ENCODE measurements at regions not wholly inside any gene's neighbourhood (a gene's known extent, or its start where the extent isn't known, plus 50 kb on each side); places are given as distances from the start of the nearest gene placed in this dataset.
"Not testable (repeated sequence)": the region's sequence is repeated elsewhere in the genome, so short reads cannot be mapped to it uniquely, and the experiment has no call there.

DNA sequence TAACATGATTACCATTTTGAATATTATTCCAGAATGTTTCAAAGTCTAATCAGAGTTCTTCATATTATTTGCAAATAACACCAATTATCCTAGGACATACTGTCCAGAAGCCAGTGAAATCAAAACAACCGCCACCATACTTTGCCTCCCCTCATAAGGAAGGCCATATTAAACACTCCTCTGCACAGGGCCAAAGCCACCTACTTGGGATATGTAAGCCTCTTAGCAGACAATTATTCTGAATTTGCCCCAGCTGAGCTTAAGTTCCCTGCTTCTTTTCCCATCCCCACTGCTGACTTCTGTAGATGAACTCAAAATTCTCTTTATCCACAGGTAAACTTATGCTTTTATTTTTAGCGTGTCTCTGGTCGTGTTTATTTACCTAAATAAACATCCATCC, 374.0 kb downstream of the KIF2B start:
- no peak for DNase-seq

DNA sequence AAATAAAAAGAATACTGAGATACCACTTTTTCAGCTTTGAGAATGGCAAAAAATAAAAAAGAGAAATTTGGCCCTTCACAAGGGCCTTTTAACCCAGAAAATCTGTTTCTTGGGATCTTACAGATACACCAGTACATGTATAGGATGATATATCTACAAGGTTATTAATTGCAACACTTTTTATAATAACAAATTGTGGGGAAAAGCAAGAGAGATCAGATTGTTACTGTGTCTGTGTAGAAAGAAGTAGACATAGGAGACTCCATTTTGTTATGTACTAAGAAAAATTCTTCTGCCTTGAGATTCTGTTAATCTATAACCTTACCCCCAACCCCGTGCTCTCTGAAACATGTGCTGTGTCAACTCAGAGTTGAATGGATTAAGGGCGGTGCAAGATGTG, 378.7 kb downstream of the KIF2B start:
- DNase-seq = not testable (repeated sequence)

DNA sequence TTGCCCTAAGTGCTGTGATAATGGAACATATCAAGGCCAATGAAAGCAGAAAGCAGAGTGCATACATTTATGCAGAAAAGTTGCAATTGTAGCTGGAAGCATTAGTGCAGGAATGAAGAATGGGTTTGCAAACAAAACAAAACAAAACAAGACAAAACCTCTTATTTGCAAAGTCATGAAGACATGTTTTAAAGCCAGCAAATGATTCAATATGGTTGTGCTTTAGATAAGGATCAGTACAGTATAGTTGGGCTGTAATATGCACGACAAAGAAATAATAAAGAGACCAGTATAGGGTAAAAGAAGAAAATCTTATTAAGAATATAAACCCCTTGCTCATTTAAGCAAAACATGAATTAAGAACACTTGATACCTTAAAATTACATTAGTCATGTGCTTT, 398.1 kb downstream of the KIF2B start:
- DNase-seq = no peak

DNA sequence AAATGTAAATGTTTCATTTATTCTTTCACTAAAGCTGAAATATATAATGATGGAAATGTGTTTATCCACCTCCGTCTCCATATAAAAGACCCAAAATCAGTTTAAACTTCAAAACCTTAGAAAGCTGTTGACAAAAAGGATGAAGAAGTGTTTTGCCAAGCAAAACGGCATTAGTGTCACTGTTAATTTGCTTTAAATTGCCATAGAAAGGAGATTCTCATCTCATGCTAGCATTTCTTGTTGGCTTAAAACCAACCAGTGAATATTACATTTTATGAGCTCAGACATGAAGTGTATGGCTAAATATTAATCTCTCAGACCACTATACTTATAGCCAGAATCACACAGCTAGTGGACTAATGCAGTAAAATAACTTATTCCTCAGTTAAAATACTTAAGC, 398.8 kb downstream of the KIF2B start:
- no peak for DNase-seq

DNA sequence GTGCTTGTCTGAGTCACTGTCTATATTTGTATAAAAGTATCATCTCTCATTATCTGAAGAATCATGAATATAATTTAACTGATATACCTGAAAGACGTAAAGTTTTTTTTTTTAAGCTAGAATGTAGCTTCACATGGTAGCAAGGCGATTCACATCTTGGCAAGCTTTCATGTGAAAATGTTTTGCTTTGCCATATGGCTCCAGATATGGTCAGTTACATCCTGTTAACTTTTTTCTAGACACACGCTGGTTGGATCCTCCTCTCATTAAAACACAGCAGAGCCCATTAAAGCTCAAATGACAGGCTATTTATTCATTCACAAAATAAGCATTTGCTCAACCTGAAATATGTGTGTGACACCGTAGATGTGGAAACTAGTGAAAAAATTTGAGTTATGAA, 412.8 kb downstream of the KIF2B start:
- no peak for DNase-seq

DNA sequence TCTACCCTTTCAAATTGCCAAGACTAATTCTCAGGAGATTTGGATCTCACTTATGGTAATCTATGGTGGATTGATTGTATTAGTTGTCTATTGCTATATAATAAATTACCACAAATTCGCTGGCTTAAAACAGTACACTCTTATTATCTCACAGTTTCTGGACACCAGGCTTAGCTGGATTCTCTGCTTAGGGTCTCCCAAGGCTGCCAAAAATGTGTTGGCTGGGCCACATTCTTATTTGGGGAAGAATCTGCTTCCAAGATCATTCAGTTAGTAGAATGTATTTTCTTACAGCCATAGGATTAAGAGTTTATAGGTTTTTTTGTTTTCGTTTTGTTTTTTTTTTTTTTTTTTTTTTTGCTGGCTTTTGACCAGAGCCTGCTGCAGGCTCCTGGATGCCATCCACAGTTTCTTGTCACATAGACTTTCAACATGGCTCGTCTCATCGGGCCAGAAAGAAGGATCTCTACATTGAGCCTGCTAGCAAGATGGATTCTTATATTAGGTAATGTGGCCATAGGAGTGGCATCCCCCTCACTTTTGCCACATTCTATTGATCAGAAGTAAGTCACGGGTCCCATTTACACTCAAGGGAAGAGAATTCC, 415.3 kb downstream of the KIF2B start:
- DNase-seq = no peak

DNA sequence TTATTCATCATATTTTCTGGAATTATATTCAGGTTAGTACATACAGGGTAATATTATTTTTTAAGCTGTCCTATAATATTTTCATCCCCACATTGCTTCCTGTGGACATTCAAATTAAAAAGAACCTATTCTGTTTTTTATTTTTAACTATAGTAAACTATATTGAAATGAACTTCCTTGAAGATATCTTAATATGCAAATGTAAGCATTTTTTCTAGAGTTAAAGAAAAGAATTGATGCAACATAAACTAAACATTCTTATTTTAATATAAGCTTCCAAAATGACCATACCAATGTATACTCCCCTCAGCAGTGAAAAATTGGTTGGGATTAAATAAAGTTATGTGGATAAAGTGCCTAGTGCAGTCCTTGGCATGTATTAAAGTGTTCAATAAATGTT, 416.6 kb downstream of the KIF2B start:
- DNase-seq = no peak

DNA sequence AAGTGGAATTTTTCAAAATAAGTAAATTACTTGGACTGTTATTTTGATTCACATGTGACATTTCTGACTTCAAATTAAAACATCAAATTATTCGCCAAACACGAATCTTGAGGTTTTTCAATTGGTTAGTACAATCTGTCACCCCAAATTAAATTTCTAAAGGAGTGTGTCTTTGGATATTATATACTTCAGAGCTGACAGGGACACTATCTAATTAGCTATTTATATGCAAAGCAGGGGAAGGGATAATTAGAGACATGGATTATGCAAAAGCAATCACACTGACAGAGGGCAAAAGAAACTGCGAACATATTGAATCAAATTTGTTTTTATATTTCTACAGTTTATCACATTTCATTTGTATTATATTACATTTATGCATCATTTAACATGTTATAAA, 433.0 kb downstream of the KIF2B start:
- no peak for DNase-seq

DNA sequence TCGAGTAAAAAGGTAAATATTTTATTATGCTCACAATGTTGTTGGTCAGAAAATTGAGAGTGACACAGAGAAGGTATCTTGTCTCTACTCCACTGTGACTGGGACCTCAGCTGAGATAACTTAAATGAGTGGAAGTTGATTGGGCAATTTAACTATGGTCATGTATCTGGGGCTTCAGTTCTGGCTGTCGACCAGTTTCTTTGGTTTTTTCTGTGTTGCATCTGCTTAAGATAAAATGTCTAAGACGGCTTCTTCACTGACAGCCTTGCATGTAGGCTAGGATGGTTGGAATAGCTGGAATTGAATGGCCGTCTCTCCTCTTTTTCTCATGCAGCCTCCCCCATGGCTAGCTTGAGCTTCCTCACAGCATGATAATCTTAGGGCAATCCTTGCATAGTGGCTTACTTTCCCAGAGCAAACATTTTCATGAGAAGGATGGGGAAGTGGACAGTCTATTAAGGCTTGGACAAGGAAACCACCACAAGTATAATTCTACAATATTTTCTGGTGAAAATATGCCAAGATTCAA, 433.7 kb downstream of the KIF2B start:
- DNase-seq = no peak

DNA sequence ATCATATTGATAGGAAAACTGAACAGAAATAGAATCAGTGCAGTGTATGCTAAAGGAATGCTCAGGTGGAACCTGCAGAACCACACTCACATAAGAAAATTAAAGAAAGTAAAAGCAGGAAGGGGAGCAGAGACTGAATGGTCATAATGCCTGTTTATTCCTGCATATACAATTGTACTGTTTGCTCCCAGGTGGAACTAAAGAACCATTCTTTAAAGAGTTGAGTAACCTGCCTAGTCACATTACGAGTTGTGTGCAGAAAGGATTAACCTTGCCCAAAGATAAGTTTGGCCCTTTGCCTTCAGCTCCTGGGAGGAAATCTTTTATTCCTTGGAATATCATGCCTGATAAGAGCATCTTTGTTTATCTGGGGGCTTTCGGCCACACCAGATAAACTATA, 434.7 kb downstream of the KIF2B start:
- DNase-seq = no peak

DNA sequence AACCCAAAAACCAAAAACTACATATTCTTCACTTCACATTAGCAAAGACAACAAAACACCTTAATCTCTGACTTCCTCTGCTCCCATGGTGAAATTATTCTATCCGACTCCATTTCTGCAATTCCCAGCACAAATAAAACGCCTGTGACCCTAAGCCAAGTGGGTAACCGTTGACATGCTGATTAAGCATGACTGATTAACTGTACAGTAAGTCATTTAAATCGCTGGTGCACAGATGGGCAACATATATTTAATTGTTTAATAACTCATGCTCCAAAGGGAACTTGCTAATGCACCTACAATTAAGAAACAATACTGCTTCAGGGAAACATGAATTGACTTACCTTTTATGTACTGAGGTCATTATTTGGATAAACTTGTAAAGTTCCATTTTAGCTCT, 436.7 kb downstream of the KIF2B start:
- no peak for DNase-seq

DNA sequence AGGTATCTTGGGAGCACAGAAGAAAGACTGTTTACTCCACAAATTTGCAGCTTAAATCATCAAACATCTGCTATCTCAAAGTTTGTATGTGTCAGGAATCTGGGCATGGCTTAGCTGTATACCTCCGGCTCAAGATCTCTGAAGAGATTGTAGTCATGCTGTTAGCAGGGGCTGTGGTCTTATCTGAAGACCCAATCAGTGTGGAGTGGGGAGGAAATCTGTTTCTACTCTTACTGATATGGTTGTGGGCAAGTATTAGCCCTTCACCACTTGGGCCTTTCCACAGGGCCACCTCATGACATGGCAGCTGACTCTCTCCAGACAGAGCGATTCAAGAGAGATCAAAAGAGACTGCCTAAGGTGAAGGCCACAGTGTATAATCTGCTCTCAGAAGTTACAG, 438.7 kb downstream of the KIF2B start:
- DNase-seq = no peak

DNA sequence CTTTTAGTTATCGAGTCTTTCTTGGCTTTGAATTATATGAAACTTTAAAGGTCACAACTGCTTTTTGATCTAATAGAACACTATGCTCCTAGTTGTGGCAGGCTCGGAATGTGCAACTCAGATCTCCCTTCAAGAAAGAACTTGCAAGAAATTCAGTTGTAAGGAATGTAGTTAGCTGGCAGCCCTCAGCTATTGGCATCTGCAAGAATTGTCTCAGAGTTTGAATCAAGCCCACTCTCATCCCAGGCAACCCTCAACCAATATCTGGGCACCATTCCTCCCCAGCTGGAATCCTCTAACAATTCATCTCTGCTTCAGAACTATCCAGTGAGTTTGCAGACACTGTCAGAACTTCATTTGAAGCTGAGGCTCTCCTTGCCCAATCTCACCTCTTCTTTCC, 447.2 kb downstream of the KIF2B start:
- DNase-seq = no peak

DNA sequence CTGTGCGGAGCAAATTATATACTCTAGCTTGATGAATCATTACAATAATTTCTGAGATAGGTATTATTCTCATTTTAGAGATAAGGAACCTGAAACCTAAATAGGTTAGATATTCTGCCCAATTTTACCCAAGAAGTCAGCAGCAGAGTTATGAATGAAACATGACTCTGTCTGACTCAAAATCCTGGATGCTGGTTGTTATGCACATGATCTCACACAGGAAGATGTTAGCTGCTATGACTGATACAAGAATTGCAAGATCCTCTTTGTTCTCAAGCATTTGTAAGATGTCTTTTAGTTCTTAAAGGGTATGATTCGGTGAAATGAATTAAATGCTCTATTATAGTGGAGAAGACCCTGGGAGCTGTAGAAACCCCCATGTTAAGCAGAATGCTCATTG, 447.8 kb downstream of the KIF2B start:
- no peak for DNase-seq

DNA sequence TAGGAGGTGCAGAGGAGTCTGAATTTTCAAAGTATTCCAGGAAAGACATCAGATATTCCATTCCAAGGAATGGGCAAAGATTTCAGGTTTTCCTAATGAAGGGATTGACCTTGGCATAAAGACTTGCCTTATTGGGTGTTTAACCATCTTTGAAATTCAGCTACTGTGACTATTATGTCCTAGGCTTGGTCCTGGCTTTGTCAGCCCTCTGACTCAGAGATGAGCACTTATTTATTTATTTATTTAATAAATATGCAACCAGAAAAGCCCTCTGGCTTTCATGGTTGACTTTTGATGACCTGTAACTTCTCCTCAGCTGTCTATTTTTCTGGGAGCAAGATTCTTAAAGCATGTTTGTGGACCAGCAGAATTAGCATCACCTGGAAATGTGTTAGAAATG, 455.1 kb downstream of the KIF2B start:
- DNase-seq = no peak

DNA sequence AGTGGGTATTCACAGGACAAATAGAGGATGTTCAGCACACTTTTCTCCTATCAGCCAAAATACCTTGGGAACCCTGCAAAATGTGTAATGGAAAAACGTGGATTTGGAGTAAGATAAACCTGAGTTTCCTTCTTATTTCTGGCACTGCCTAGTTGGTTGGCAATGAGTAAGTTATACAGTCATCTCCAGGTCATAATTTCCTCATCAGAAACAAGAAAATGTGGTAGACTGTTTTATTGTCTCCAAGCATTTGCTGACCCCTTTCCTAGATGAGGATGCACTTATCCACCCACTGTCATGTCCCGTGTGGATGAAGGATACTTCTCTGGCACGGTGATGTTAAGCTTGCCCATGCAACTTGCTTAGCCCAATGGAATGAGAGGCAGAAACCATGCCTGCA, 458.0 kb downstream of the KIF2B start:
- DNase-seq = no peak

DNA sequence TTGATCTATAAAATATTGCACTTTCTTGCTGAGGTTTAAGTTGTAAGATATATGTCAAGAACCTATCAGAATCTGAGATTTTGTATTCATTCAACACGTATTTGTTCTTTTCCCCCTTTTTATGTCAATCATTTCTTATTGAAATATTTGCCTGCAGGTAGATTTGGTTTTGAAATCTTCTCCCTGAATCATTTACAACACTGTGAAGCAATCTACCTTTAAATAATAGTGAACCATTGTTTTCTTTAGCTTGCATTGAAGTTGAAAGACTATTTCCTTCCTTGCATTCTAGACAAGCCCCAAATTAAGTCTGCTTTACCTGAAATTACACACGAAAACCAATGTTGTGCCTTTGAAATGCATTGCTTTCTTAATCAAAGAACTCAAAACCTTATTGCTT, 460.2 kb downstream of the KIF2B start:
- DNase-seq = no peak

DNA sequence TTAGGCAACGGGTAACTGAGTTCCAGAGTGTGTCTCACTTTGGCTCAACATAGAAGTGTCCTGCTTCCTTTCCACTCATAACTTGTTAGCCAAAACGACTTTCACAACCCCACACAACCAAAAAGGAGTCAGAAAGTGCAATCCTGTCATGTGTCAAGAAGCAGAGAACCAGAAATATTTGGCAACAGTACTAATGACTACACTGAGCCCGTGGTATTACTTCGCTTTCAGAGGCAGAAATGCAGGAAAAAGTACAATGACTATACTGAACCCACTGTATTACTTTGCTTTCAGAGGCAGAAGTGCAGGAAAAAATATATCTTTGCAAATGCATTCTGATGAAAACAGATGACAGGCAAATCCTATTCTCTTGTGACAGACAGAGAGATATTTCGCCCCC, 484.6 kb downstream of the KIF2B start:
- DNase-seq = no peak

DNA sequence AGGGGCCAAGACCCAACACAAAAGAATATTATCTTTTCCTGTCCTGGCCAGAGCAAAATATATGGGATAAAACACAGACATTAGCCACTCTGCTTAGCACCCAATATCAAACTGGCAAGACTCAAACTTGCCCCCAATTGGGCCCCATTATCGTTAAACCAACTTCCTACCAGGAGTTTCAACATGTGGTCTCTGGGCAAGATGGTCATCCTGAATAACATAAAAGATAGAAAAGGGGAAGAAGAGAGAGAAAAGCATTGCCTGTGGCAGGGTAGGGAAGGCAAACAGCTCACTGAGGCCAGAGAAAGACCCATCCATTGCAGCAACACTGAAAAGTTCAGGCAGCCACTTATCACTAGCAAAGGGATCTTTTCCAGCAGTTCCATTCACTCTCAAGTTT, 502.1 kb downstream of the KIF2B start:
- no peak for DNase-seq

DNA sequence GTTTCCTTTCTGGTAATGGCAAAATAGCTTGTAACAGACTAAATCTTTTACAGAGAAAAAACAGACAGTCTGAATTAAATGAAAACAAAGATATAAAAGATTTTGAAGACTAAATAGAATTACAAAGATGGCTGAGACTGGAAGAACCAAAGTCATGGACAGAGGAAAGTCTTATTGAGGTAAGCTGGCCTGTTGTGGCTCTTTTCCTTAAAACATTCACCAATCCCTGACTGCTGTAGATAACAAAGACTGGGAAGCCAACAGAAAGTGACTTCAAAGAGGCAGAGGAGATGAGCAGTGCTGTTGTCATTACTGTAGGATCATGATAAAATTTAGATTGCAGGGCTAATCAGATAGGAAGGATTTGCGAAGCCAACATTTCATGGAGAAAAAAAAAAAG, 517.0 kb downstream of the KIF2B start:
- no peak for DNase-seq

DNA sequence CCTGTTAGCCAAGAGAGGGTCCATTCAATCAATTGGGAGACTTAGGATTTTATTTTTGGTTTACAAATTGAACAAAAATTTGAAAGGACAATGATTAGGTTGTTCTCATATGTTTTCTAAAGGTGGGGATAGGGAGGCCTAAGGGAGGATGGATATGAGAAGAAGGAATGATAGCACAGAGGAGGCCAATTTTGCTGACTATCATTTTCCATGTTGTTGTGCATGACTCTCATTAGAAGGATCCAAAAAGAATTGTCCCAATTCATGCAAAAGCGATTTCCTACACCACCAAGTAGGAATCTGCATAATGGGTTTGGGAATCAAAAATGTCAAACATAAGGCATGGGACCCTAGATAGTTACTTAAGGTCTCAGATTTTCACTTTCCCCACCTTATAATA, 524.8 kb downstream of the KIF2B start:
- no peak for DNase-seq

DNA sequence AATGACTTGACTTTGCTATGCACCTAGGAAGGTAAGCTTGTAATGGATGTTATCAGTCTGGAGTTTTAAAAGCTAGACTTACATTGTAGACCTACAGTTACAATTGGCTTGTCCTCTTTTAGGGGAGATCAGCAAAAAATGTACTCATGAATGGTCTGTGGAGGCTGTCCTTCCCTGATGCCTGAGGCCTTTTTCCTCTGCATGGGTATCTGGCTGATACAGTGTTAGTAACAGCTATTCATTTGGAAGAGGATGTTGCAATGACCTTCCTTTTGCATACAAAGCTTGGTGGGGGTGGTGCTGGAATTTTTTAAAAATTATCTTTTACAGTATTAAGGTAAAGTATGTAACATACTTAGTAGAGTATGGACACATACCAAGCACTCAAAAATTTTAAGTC, 525.5 kb downstream of the KIF2B start:
- no peak for DNase-seq

DNA sequence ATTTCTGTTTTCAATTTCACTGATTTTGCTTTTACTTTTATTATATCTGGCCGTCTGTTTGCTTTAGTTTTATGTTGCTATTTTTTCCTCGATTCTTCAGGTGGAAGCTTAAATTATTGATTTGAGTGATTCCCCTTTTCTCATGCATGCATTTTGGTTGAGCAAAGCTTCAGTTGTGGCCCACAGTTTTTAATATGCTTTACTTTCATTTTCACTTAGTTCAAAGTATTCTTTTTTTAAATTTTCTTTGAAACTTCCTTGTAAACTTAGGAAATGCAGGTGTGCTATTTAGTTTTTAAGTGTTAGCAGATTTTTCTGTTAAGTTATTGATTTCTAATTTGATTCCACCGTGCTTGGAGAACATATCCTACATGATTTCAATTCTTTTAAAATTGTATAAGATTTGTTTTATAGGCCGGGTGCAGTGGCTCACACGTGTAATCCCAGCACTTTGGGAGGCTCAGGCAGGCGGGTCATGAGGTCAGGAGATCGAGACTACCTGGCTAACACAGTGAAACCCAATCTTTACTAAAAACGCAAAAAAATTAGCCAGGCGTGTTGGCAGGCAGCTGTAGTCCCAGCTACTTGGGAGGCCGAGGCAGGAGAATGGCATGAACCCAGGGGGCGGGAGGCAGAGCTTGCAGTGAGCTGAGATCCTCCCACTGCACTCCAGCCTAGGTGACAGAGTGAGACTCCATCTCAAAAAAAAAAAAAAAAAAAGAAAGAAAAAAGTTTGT, 531.2 kb downstream of the KIF2B start:
- no peak for DNase-seq

DNA sequence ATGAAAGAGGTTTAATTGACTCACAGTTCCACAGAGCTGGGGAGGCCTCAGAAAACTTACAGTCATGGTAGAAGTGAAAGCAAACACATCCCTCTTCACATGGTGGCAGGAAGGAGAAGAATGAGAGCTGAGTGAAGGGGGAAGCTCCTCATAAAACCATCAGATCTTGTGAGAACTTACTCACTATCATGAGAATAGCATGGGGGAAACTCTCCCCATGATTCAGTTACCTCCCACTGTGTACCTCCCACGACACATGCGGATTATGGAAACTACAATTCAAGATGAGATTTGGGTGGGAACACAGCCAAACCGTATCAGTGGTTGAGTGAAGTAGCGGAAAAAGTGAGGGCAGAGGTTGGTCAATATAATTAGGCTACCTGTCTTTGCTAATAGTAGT, 538.3 kb downstream of the KIF2B start:
- not testable (repeated sequence) for DNase-seq

All from left kidney (tissue), 1 donor.